ENCODE measurements at regions not wholly inside any gene's neighbourhood (a gene's known extent, or its start where the extent isn't known, plus 50 kb on each side); places are given as distances from the start of the nearest gene placed in this dataset.

- TF ChIP-seq EZH2phosphoT487 (IDR thresholded peaks at IDR 0.05; ENCODE audit: low read length) (no peak), EZH2 (optimal IDR thresholded peaks at IDR 0.05; ENCODE audit: low read depth, low read length) (no peak), CTCF (IDR thresholded peaks at IDR 0.05; ENCODE audit: low read length) (no peak)
Measured at GRCh38 chr12:91574975-91575374, 392.4 kb upstream of the DCN start.
